ENCODE measurements at regions not wholly inside any gene's neighbourhood (a gene's known extent, or its start where the extent isn't known, plus 50 kb on each side); places are given as distances from the start of the nearest gene placed in this dataset.
"Not testable (repeated sequence)": the region's sequence is repeated elsewhere in the genome, so short reads cannot be mapped to it uniquely, and the experiment has no call there.

DNA sequence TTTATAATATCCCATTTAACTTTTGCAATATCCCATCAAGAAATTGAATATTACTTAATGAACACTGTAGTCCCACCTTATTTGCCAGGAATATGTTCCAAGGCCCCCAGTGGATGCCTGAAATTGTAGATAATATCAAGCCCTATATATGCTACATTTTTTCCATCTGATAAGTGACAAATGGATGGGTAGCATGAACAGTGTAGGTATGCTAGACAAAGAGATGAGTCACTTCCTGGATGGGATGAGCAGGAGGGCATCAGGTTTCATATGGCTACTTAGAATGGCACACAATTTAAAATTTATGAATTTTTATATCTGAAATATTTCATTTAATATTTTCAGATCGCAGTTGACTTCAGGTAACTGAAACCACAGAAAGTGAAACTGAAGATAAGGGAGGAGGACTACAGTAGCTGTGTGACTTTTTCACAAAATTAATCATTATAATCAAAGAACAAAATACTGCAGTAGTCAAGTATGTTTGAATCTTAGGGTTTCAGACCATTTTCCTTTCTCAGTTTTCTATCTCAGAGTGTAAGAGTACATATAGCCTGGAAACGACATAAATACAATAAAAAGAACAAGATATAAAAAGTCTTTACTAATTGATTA, 636.4 kb upstream of the ARRDC3 start:
- in situ Hi-C loops (cut with HindIII; ENCODE audit: low pct_unique_long_range_greater_than_20kb, low sequenced_read_pairs) (no loop called here), intact Hi-C loops (cut with micrococcal nuclease; ENCODE audit: unreplicated experiment) (loop anchor here (5.0 kb wide), 1 partner anchor 358 kb away; no protein-coding TSS in a partner anchor)
- no peaks in the 10 kb centered on the region for H3K27me3 ChIP-seq (ENCODE audit: control insufficient read depth, insufficient read depth, low read length)
- ATAC-seq (peak; percentile 60; the same call in 1 of the 2 replicates), DNase-seq (ENCODE audit: low read depth, low spot score) (no peak)
- CTCF ChIA-PET: no interaction called here
- POLR2A ChIA-PET: no interaction called here
- BruUV-seq (replicated peaks): no TSS peak
- H3K9me3 ChIP-seq (ENCODE audit: control insufficient read depth, insufficient read depth, low read depth, low read length): no peaks in the 10 kb centered on the region
- H3K4me3 ChIP-seq (ENCODE audit: low read depth in 2 of 2, low read length in 2 of 2): peak overlapping the region in 1 of 2 experiments; percentile 10; a peak in 1 of 4 replicates
- peaks cover 13% of the 10 kb centered on the region; the same call in 1 of the 2 replicates for H3K4me1 ChIP-seq (ENCODE audit: control insufficient read depth, insufficient read depth, low read length)
- TF ChIP-seq POLR2AphosphoS5 (IDR thresholded peaks at IDR 0.05; ENCODE audit: low read depth, low read length): no peak
- TF ChIP-seq, protein P1, sequence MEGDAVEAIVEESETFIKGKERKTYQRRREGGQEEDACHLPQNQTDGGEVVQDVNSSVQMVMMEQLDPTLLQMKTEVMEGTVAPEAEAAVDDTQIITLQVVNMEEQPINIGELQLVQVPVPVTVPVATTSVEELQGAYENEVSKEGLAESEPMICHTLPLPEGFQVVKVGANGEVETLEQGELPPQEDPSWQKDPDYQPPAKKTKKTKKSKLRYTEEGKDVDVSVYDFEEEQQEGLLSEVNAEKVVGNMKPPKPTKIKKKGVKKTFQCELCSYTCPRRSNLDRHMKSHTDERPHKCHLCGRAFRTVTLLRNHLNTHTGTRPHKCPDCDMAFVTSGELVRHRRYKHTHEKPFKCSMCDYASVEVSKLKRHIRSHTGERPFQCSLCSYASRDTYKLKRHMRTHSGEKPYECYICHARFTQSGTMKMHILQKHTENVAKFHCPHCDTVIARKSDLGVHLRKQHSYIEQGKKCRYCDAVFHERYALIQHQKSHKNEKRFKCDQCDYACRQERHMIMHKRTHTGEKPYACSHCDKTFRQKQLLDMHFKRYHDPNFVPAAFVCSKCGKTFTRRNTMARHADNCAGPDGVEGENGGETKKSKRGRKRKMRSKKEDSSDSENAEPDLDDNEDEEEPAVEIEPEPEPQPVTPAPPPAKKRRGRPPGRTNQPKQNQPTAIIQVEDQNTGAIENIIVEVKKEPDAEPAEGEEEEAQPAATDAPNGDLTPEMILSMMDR (IDR thresholded peaks at IDR 0.05): no peak
- no peak for TF ChIP-seq TCF7L2 (IDR thresholded peaks at IDR 0.05; ENCODE audit: low read depth, low read length)
- TF ChIP-seq, protein P2, sequence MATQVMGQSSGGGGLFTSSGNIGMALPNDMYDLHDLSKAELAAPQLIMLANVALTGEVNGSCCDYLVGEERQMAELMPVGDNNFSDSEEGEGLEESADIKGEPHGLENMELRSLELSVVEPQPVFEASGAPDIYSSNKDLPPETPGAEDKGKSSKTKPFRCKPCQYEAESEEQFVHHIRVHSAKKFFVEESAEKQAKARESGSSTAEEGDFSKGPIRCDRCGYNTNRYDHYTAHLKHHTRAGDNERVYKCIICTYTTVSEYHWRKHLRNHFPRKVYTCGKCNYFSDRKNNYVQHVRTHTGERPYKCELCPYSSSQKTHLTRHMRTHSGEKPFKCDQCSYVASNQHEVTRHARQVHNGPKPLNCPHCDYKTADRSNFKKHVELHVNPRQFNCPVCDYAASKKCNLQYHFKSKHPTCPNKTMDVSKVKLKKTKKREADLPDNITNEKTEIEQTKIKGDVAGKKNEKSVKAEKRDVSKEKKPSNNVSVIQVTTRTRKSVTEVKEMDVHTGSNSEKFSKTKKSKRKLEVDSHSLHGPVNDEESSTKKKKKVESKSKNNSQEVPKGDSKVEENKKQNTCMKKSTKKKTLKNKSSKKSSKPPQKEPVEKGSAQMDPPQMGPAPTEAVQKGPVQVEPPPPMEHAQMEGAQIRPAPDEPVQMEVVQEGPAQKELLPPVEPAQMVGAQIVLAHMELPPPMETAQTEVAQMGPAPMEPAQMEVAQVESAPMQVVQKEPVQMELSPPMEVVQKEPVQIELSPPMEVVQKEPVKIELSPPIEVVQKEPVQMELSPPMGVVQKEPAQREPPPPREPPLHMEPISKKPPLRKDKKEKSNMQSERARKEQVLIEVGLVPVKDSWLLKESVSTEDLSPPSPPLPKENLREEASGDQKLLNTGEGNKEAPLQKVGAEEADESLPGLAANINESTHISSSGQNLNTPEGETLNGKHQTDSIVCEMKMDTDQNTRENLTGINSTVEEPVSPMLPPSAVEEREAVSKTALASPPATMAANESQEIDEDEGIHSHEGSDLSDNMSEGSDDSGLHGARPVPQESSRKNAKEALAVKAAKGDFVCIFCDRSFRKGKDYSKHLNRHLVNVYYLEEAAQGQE (IDR thresholded peaks at IDR 0.05; ENCODE audit: insufficient read depth in 1 of 2, low read depth in 2 of 2, low read length in 1 of 2): no peak
- H3K36me3 ChIP-seq (ENCODE audit: control insufficient read depth, insufficient read depth, low read length): no peaks in the 10 kb centered on the region
- H3K27ac ChIP-seq (ENCODE audit: low read length): peak overlapping the region; percentile 75

DNA sequence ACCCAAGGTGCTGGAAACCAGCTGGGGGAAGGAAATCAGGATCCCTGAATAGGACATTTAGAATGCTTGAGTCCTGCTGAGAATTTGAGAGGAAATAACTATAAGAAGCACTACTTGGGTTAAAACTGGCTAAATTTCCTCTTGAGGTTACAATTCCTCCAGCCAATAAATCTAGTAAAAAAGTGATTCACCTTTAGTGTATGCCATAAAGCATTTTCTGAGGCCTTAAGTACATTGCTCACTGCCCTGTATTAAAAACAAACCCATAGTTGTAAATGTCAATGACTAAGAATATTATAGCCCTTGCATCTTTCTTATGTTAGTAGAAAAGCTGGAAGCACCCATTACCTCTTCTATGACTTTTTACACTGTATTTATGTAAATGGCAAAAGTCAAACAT, 634.7 kb upstream of the ARRDC3 start:
- ChIA-PET POLR2A (interaction anchor here (0.5 kb wide), 1 partner anchor 1234 kb away, joined by 3 read pairs; no protein-coding TSS in a partner anchor), CTCF (no interaction called here)
- peak overlapping the region; percentile 75; the same call in 1 of the 2 replicates for H3K27ac ChIP-seq (ENCODE audit: low read length)
- intact Hi-C loops (cut with micrococcal nuclease; ENCODE audit: unreplicated experiment): loop anchor here (5.0 kb wide), 1 partner anchor 360 kb away; no protein-coding TSS in a partner anchor
- H3K27me3 ChIP-seq (ENCODE audit: control insufficient read depth, insufficient read depth, low read length): no peaks in the 10 kb centered on the region
- peaks cover 13% of the 10 kb centered on the region; the same call in 1 of the 2 replicates for H3K4me1 ChIP-seq (ENCODE audit: control insufficient read depth, insufficient read depth, low read length)
- in situ Hi-C loops (cut with HindIII; ENCODE audit: low pct_unique_long_range_greater_than_20kb, low sequenced_read_pairs): no loop called here
- peak; percentile 98 for ATAC-seq
- peak; percentile 33 for DNase-seq (ENCODE audit: low read depth, low spot score)
- H3K9me3 ChIP-seq (ENCODE audit: control insufficient read depth, insufficient read depth, low read depth, low read length): no peaks in the 10 kb centered on the region
- H3K36me3 ChIP-seq (ENCODE audit: control insufficient read depth, insufficient read depth, low read length): no peaks in the 10 kb centered on the region
- no TSS peak for BruUV-seq (replicated peaks)
- no peak overlapping the region for H3K4me3 ChIP-seq (ENCODE audit: low read depth in 2 of 2, low read length in 2 of 2)
- TF ChIP-seq TCF7L2 (IDR thresholded peaks at IDR 0.05; ENCODE audit: low read depth, low read length): peak; percentile 69; the same call in 1 of the 2 replicates
- TF ChIP-seq, protein P2 (IDR thresholded peaks at IDR 0.05; ENCODE audit: insufficient read depth in 1 of 2, low read depth in 2 of 2, low read length in 1 of 2): no peak

DNA sequence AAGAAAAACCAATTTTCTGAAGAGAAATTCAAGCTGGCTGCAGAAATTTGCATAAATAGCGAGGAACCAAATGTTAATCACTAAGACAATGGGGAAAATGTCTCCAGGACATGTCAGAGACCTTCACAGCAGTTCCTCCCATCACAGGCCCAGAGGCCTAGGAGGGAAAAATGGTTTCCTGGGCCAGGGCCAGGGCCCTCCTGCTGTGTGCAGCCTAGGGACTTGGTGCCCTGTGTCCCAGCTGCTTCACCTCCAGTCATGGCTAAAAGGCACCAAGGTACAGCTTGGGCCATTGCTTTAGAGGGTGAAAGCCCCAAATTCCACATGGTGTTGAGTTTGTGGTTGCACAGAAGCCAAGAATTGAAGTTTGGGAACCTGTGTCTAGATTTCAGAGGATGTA, 628.7 kb upstream of the ARRDC3 start:
- intact Hi-C loops (cut with micrococcal nuclease; ENCODE audit: unreplicated experiment); H3K4me1 ChIP-seq (ENCODE audit: control insufficient read depth, insufficient read depth, low read length); POLR2A ChIA-PET; BruUV-seq (replicated peaks); DNase-seq (ENCODE audit: low read depth, low spot score); H3K4me3 ChIP-seq (ENCODE audit: low read depth in 2 of 2, low read length in 2 of 2); in situ Hi-C loops (cut with HindIII; ENCODE audit: low pct_unique_long_range_greater_than_20kb, low sequenced_read_pairs); H3K27ac ChIP-seq (ENCODE audit: low read length); H3K36me3 ChIP-seq (ENCODE audit: control insufficient read depth, insufficient read depth, low read length); H3K27me3 ChIP-seq (ENCODE audit: control insufficient read depth, insufficient read depth, low read length); CTCF ChIA-PET; H3K9me3 ChIP-seq (ENCODE audit: control insufficient read depth, insufficient read depth, low read depth, low read length); ATAC-seq: not testable (repeated sequence)
